Calu3 (cell line): ENCODE measurements at regions not wholly inside any gene's neighbourhood (a gene's known extent, or its start where the extent isn't known, plus 50 kb on each side); places are given as distances from the start of the nearest gene placed in this dataset.

Experiments used
- BruUV-seq: library from RNA; stranded (reverse); fragments of 400-500 nt; replicated peaks from 2 replicates; lab custom pipeline; 2021; lab: Mats Ljungman, UMichigan
- CTCF ChIA-PET: fragments of 300-600 bp; sonication (Branson Sonifier 250); formaldehyde crosslinking; loops from one replicate; lab custom pipeline; 2022; ENCODE audit warnings: antibody characterized with exemption; lab: Charles Lee
- DNase-seq: peaks from one replicate; pipeline ENCODE4 v3.0.0; 2022
- H3K27ac Mint-ChIP-seq: one replicate; pipeline ENCODE4 v1.8.0; 2022; ENCODE audit warnings: mixed read lengths; ENCODE audit not compliant: unreplicated experiment
- H3K27me3 Mint-ChIP-seq: one replicate; pipeline ENCODE4 v1.8.0; 2022; ENCODE audit warnings: mixed read lengths; ENCODE audit not compliant: unreplicated experiment
- H3K36me3 Mint-ChIP-seq: one replicate; pipeline ENCODE4 v1.8.0; 2022; ENCODE audit warnings: mild to moderate bottlenecking, moderate library complexity, mixed read lengths; ENCODE audit not compliant: insufficient read depth, unreplicated experiment
- H3K4me1 Mint-ChIP-seq: one replicate; pipeline ENCODE4 v1.8.0; 2022; ENCODE audit warnings: mild to moderate bottlenecking, low read depth, mixed read lengths; ENCODE audit not compliant: unreplicated experiment
- H3K4me3 Mint-ChIP-seq: one replicate; pipeline ENCODE4 v1.8.0; 2022; ENCODE audit warnings: mild to moderate bottlenecking, low read depth, moderate library complexity, mixed read lengths; ENCODE audit not compliant: unreplicated experiment
- H3K9me3 Mint-ChIP-seq: one replicate; pipeline ENCODE4 v1.8.0; 2022; ENCODE audit warnings: low read depth, mixed read lengths; ENCODE audit not compliant: unreplicated experiment
- CTCF ChIP-seq: fragments of 200-600 bp; IDR thresholded peaks from one replicate; pipeline ENCODE4 v1.8.0; 2022; ENCODE audit warnings: antibody characterized with exemption; ENCODE audit not compliant: unreplicated experiment
- intact Hi-C: fragments of 100-400 bp; cut with micrococcal nuclease; formaldehyde crosslinking; loops from one replicate; pipeline ENCODE4 v1.10.0; 2022; ENCODE audit not compliant: unreplicated experiment

DNA sequence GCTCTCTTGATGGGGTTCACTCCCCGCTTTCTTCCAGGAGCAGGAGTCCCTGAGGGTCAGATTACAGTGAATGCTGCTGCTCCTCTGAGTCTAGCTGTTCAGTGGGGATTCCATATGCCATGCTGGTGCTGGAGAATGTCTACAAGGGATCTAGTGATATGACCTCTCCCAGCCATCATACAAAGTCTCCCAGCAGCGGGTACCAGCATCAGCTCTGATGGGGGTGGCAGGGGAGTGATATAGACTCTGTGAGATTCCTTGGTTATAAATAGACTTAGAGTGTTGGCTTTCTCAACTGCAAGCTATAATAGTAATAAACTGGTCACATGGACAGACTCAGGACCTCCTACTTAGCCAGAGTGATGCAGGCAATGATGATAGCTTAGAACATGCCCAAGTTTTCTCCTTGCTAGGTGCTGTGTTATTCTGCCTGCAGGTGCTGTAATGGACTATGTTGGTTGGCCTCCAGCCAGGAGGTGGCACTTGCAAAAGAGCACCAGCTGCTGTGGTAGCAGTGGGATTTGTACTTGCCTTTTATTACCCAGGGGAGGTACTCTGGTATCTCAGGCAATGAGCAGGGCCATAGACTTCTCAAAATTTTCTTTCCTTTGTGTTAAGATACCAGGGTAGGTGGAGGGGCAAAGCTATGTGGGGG lies 86.6 kb downstream of the XIST start:
- H3K27ac Mint-ChIP-seq, result no peak overlapping the region
- no peaks in the 10 kb centered on the region for H3K36me3 Mint-ChIP-seq
- H3K4me1 Mint-ChIP-seq, result no peaks in the 10 kb centered on the region
- no peak overlapping the region for H3K4me3 Mint-ChIP-seq
- intact Hi-C loops, result no loop called here
- no peak for DNase-seq
- no peaks in the 10 kb centered on the region for H3K27me3 Mint-ChIP-seq
- CTCF ChIA-PET, result no interaction called here
- BruUV-seq, result no TSS peak
- H3K9me3 Mint-ChIP-seq, result peaks cover 3% of the 10 kb centered on the region
- no peak for TF ChIP-seq CTCF

DNA sequence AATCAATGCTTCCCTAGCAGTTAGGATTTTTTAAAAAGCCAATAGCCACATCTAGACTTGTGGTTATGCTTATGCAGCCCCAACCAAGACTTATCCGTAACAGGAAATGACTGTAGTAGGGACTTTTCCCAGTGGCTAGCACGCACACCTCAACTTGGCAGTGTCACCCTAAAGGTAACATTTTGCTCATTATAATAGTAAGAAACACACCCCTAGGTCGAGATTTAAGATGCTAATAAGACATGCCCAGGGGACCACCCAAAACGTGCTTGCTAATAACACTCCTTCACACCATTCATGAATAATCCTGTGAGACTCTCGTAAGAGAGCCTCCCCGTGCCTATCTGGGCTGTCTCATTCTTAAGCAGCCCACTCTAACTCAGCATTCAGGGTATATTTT lies 94.3 kb downstream of the XIST start:
- DNase-seq, result no peak
- Mint-ChIP-seq H3K4me3 (no peak overlapping the region), H3K27ac (no peak overlapping the region), H3K27me3 (no peaks in the 10 kb centered on the region), H3K36me3 (no peaks in the 10 kb centered on the region), H3K9me3 (peaks cover 9% of the 10 kb centered on the region), H3K4me1 (no peaks in the 10 kb centered on the region)
- CTCF ChIA-PET, result no interaction called here
- intact Hi-C loops, result loop anchor here (5.0 kb wide), 1 partner anchor 391 kb away; no protein-coding TSS in a partner anchor
- no TSS peak for BruUV-seq
- TF ChIP-seq CTCF, result no peak
